Panc1 (cell line): ENCODE measurements at regions not wholly inside any gene's neighbourhood (a gene's known extent, or its start where the extent isn't known, plus 50 kb on each side); places are given as distances from the start of the nearest gene placed in this dataset.

Experiments used
- ATAC-seq: fragments of 200-7000 bp; cut with Tn5 transposase; 2 replicates; pipeline ENCODE4 v1.9.1; 2020; ENCODE audit warnings: mild to moderate bottlenecking, moderate library complexity
- BruUV-seq: library from RNA; stranded (reverse); fragments of 400-500 nt; replicated peaks from 2 replicates; lab custom pipeline; 2021; lab: Mats Ljungman, UMichigan
- CTCF ChIA-PET: fragments of 300-600 bp; sonication (Branson Sonifier 250); formaldehyde crosslinking; loops from one replicate; lab custom pipeline; 2022; ENCODE audit warnings: antibody characterized with exemption; lab: Charles Lee
- POLR2A ChIA-PET: fragments of 300-600 bp; sonication (Branson Sonifier 250); formaldehyde crosslinking; loops from one replicate; lab custom pipeline; 2022; ENCODE audit warnings: antibody characterized with exemption; lab: Charles Lee
- DNase-seq: peaks from one replicate; pipeline ENCODE4 v3.0.0-alpha.2; 2010; ENCODE audit warnings: low read depth, low spot score
- H3K27ac ChIP-seq: 2 replicates; pipeline ENCODE4 v1.5.1; 2011; ENCODE audit warnings: mild to moderate bottlenecking, low read length, inconsistent platforms
- H3K27me3 ChIP-seq: fragments of 200-500 bp; sonication (Bioruptor generic); 2 replicates; pipeline ENCODE4 v1.6.0; 2014; ENCODE audit warnings: low read length, inconsistent platforms; ENCODE audit not compliant: control insufficient read depth, insufficient read depth
- H3K36me3 ChIP-seq: fragments of 200-500 bp; sonication (Bioruptor generic); 2 replicates; pipeline ENCODE4 v1.5.1; 2014; ENCODE audit warnings: inconsistent platforms, mild to moderate bottlenecking, low read length, moderate library complexity; ENCODE audit not compliant: control insufficient read depth, insufficient read depth
- H3K4me1 ChIP-seq: 2 replicates; pipeline ENCODE4 v1.5.1; 2011; ENCODE audit warnings: inconsistent platforms, mild to moderate bottlenecking, low read length, moderate library complexity; ENCODE audit not compliant: control insufficient read depth, insufficient read depth
- H3K4me3 ChIP-seq, 2 experiments: 2 replicates each; pipeline ENCODE4 v1.5.1; 2011 to 2012; ENCODE audit warnings: low read depth in 2 of 2, low read length in 2 of 2, mild to moderate bottlenecking in 2 of 2, inconsistent platforms in 1 of 2, moderate library complexity in 1 of 2
- H3K9me3 ChIP-seq: fragments of 200-500 bp; sonication (Bioruptor generic); 2 replicates; pipeline ENCODE4 v1.5.1; 2014; ENCODE audit warnings: low read depth, mild to moderate bottlenecking, inconsistent platforms, low read length, moderate library complexity; ENCODE audit not compliant: control insufficient read depth, insufficient read depth
- CTCF ChIP-seq: fragments of 450-650 bp; IDR thresholded peaks from 2 replicates; pipeline ENCODE4 v1.5.1; 2017; ENCODE audit warnings: mild to moderate bottlenecking
- POLR2AphosphoS5 ChIP-seq: IDR thresholded peaks from 2 replicates; pipeline ENCODE4 v1.6.1; 2012; ENCODE audit warnings: mild to moderate bottlenecking, low read depth, low read length, moderate library complexity
- REST ChIP-seq, 2 experiments: IDR thresholded peaks; 2 replicates each; pipeline ENCODE4 v1.6.1; 2011 to 2012; ENCODE audit warnings: low read depth in 2 of 2, control low read depth in 1 of 2, low read length in 1 of 2, mild to moderate bottlenecking in 1 of 2, moderate library complexity in 1 of 2; ENCODE audit not compliant: insufficient read depth in 1 of 2
- SIN3A ChIP-seq: IDR thresholded peaks from 2 replicates; pipeline ENCODE4 v1.6.1; 2012; ENCODE audit warnings: low read depth, mild to moderate bottlenecking, low read length, moderate library complexity, borderline replicate concordance; ENCODE audit not compliant: insufficient read depth
- TCF7L2 ChIP-seq: IDR thresholded peaks from 2 replicates; pipeline ENCODE4 v1.6.1; 2011; ENCODE audit warnings: mild to moderate bottlenecking, low read depth, low read length, inconsistent platforms
- in situ Hi-C: cut with HindIII; loops from 2 replicates; pipeline ENCODE4 v1.10.0; 2016; ENCODE audit warnings: low sequenced_read_pairs, low pct_unique_long_range_greater_than_20kb
- intact Hi-C: fragments of 100-400 bp; cut with micrococcal nuclease; formaldehyde crosslinking; loops from one replicate; pipeline ENCODE4 v1.10.0; 2022; ENCODE audit not compliant: unreplicated experiment

- BruUV-seq: no TSS peak
- ATAC-seq (no peak), DNase-seq (no peak)
- Histone ChIP-seq H3K27ac (no peak overlapping the region), H3K9me3 (no peaks in the 10 kb centered on the region), H3K4me3 (no peak overlapping the region), H3K27me3 (no peaks in the 10 kb centered on the region), H3K36me3 (no peaks in the 10 kb centered on the region), H3K4me1 (no peaks in the 10 kb centered on the region)
- ChIA-PET POLR2A (no interaction called here), CTCF (no interaction called here)
- TF ChIP-seq REST (IDR thresholded peaks at IDR 0.05; ENCODE audit: insufficient read depth in 1 of 2, low read depth in 2 of 2, low read length in 1 of 2) (no peak), SIN3A (no peak), TCF7L2 (no peak), POLR2AphosphoS5 (no peak)
- in situ Hi-C loops (no loop called here), intact Hi-C loops (no loop called here)
Measured at GRCh38 chr1:189289346-189289745, 1188.3 kb downstream of the BRINP3 start.

- BruUV-seq: no TSS peak
- ChIA-PET CTCF (no interaction called here), POLR2A (no interaction called here)
- in situ Hi-C loops (no loop called here), intact Hi-C loops (no loop called here)
- Histone ChIP-seq H3K4me3 (no peak overlapping the region), H3K27me3 (no peaks in the 10 kb centered on the region), H3K9me3 (no peaks in the 10 kb centered on the region), H3K36me3 (no peaks in the 10 kb centered on the region), H3K27ac (no peak overlapping the region), H3K4me1 (no peaks in the 10 kb centered on the region)
- DNase-seq (no peak), ATAC-seq (no peak)
- no peak for TF ChIP-seq CTCF
- no peak for TF ChIP-seq REST (IDR thresholded peaks at IDR 0.05; ENCODE audit: insufficient read depth in 1 of 2, low read depth in 2 of 2, low read length in 1 of 2)
- TF ChIP-seq SIN3A: no peak
- no peak for TF ChIP-seq TCF7L2
- TF ChIP-seq POLR2AphosphoS5: no peak
Measured at GRCh38 chr1:189301235-189301634, 1176.4 kb downstream of the BRINP3 start.
